ENCODE measurements at regions not wholly inside any gene's neighbourhood (a gene's known extent, or its start where the extent isn't known, plus 50 kb on each side); places are given as distances from the start of the nearest gene placed in this dataset.

DNA sequence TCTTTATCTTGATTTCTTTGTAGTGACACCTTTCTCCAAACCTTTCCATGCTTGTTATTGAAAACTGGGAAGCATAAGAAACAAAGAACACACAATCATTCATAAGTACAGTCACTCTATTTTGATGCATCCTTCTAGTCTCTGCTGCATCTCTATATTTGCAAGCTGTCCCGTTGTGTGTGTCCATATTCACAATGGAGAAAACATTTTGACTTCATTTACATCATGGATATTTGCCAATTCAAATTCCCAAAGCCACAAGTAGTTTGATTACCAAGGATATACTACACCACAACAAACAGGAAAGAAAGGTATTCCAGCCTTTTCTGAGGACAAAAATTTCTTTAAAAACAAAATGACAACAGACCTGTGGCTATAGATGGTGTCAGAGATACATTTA is 673.8 kb downstream of the STIM2 start:
- DNase-seq, result no peak

- DNase-seq, result no peak
Measured at GRCh38 chr4:27568236-27568951, 707.8 kb downstream of the STIM2 start.

DNA sequence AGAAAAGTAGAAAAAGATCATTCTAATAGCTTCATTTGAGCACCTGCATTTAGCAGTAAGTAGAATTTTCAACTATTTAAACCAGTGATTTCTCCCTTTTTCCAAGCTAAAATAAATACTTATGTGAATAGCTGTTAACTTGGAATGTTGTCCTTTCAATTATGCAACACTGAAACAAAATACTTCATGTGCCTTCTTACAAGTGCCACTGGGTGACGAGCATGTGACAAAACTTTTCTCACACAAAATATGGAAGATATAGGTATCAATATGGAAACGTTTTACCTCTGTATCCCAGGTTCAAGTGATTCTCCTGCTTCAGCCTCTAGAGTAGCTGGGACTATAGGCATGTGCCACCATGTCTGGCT is 708.3 kb downstream of the STIM2 start:
- no peak for DNase-seq

DNA sequence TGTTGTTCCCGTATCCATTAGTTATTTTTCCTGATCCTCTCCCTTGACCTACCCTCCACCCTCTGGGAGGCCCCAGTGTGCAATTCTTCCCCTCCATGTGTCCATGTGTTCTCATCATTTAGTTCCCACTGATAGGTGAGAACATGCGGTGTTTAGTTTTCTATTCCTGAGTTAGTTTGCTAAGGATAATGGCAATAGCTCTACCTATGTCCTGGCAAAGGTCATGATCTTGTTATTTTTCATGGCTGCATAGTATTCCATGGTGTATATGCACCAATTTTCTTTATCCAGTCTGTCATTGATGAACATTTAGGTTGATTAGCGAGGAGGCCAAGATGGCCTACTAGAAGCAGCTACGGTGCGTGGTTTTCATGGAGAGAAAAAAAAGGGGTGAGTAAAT is 714.1 kb downstream of the STIM2 start:
- no peak for DNase-seq

GRCh38 chr4:27577951-27578350 is 717.3 kb downstream of the STIM2 start:
- DNase-seq, result no peak

DNA sequence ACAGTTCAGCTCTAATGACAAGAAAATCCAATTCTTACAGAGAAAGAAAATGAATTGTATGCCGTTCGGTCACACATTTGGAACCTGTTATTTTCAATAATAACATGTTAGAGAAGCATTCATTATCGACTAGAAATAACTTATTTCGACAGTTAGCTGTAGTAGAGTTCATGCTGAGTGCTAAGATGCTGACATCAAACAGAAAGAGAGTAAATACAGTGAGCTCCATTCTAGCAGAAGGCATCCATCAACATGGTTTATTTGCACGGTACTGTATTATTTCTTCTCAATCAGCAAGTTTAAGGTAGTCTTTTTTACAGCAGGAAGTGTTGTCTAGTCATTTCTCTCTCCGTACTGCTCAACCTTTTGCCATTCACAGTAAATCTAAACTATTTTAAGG is 732.1 kb downstream of the STIM2 start:
- DNase-seq, result no peak

DNA sequence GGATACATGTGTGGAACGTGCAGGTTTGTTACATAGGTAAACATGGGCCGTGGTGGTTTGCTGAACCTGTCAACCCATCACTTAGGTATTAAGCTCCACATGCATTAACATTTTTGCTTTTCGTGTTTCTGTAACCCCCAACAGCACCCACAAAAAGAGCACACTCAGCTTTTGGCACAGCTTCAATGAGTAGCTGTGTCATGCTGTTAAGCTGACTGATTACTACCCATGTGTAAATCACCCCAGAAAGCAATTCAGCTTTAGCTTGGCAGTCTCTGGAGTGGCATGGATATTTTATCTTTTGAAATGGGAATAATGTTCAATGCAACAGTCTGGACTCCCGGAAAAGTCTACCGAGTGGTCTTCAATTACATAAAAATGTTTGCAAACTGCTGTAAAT is 734.3 kb downstream of the STIM2 start:
- DNase-seq, result no peak

DNA sequence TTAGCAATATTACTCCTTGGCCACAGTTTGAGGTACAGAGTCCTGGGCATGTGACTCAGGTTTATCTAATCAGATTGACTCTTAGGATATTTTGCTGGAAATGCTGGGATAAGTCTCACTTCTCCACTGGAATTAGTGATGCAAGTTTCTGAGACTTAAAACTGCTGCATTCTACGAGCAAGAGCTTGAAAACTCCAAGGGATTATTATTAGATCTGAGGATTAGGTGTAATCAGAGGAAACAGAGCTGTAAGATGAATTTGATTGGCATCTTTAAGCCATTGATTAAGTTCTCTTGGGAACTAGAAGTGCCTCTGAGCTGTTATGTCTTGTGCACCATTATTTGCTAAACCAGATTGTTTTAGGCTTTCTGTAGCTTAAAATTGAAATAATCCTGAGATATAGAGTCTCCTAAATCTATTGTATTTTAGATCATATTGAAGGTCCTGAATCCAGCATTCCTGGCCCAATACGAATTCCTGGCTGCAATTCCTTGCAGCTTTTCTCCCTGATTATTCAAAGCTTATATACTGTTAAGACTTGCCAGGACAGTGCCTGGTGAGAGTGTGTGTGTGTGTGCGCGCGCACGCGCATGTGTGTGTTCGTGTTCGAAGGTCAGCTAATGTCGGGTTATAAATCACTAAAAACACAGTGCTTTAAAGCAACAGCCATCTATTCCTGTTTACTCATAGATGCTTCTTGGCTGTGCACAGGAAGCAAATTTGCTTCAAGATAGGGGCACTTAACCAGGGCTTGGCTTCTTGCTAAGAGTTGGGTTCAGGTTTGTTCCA is 735.1 kb downstream of the STIM2 start:
- no peak for DNase-seq

DNA sequence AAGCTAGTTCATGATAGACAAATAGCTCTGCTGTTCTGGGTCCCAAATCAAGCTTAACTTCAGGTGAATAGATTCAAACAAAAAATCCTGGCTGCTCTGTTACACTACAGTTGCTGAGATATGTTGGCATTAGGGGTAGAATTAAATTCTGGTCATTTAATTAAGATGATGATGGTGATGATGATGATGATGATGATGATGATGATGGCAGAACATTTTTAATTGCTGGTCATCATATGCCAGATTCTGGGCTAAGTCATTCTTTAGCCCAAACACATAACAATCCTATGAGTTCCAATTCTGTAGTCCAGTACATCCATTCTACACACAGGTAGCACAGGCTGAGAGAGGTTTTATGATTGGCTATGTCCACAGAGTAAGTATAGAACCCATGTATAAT is 741.5 kb downstream of the STIM2 start:
- no peak for DNase-seq

GRCh38 chr4:27604692-27605091 is 744.1 kb downstream of the STIM2 start:
- DNase-seq, result no peak

GRCh38 chr4:27616166-27616565 is 755.5 kb downstream of the STIM2 start:
- no peak for DNase-seq

DNA sequence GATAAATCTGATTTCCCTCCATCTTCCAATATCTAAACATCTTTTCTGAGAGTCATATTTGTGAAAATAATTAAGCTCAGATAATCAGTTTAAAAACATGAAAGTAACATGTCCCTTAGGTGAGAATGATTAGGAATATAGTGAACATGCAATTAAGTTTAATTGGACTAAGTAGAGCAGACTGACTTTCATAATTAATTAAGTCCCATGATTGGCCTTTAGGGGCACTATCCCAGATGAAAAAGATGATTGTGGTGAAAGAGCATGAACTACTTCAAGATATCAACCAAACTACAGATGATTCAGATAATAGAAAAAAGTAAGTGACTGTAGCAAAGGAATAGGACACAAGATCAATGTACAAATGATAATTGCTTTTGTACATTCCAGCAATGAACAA is 758.8 kb downstream of the STIM2 start:
- DNase-seq, result no peak

DNA sequence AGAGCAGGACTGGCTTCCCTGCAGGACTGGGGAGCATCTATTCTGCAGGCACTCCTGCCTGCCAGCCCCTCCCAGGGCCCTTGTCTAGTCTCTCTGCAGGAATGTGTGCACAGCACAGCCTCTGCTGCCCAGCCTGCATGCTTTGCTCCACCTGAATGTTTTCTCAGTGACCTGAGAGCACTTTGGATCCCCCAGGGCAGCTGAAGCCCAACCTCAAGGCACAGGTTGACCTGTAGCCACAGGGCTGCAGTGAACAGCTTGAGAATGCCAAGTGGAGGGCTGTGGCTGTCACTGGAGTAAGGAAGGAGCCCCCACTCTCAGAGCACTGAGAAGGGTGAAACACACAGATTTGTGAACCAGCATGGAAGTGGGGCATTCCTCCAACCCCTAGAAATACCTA is 760.2 kb downstream of the STIM2 start:
- no peak for DNase-seq

- DNase-seq, result no peak
Measured at GRCh38 chr4:27624749-27625148, 764.1 kb downstream of the STIM2 start.

DNA sequence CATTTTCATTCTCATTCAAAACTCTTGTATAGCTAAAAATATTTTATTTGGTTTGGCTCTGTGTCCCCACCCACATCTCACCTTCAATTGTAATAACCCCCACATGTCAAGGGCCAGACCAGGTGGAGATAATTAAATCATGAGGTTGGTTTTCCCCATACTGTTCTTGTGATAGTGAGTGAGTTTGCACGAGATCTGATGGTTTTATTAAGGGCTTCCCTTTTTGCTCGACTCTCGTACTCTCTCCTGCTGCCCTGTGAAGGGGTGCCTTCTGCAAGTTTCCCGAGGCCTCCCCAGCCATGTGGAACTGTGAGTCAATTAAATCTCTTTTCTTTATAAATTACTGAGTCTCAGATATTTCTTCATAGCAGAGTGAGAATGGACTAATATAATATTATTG is 768.0 kb downstream of the STIM2 start:
- no peak for DNase-seq

GRCh38 chr4:27629532-27630225 is 769.0 kb downstream of the STIM2 start:
- no peak for DNase-seq

DNA sequence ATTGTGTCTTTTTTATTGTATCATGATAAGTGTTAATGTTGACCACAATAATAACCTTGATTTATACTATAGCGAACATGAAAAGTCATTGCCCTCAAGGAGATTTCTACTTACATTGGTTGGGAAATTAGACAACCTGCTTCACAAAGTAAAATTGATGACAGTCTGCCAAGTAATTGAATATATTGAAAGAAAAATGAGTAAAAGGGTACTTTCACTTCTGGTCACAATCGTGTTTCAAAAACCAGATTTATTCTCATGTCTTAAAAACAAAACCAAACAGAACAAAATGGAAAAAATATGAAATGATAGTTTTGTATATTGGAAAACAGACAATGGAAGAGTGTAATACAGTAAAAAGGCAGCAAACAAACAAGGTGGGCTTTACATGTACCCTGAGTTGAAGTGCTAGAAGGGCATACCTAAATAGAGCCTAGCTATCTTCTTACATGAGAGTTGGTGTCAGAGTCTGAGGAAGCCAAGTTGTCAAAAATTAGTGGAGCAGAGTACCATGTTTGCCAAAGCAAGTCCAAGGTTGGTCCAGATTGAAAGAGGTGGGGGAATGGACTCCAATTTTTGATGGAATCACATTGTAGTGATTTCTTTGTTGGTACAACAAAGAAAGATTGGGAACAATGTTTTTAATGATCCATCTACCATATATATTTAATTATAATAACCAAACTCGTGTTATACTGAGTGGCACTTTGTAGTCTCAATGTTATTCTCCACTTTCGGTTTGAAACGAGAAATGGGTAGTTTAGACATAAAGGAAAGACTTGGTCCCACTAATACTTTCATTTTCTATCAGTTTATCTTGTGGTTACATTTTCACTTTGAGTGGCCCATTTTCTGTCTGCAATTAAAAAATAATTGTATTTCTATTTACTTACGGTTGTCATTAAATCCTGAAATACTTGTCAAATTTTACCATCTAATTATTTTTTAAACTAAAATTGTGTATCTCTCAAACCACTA is 775.6 kb downstream of the STIM2 start:
- DNase-seq, result no peak

- no peak for DNase-seq
Measured at GRCh38 chr4:27638163-27638915, 777.7 kb downstream of the STIM2 start.

- no peak for DNase-seq
Measured at GRCh38 chr4:27643101-27643500, 782.5 kb downstream of the STIM2 start.

DNA sequence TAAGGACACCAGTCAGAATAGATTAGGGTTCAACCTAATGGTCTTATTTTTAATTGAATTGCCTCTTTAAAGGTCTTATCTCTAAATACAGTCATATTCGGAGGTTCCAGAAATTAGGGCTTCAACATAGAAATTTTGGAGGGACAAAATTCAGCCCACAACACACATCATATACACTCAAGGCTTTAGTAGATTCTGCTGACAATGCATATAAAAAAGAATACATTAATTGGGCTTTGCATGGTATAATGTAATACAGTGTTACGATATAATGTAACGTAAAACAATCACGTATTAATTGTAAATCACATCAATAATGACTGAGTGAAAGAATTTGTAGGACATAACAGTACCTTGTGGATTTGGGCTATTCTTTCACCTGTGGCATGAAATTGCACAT is 787.8 kb downstream of the STIM2 start:
- no peak for DNase-seq

GRCh38 chr4:27662426-27662825 is 801.8 kb downstream of the STIM2 start:
- no peak for DNase-seq

- DNase-seq, result no peak
Measured at GRCh38 chr4:27666943-27667342, 806.3 kb downstream of the STIM2 start.

All from activated naive CD4-positive, alpha-beta T cell treated with Interleukin-2 at 50 U/mL for 16 hours (primary cell).